ENCODE measurements at regions not wholly inside any gene's neighbourhood (a gene's known extent, or its start where the extent isn't known, plus 50 kb on each side); places are given as distances from the start of the nearest gene placed in this dataset.
A peak's percentile ranks its signal among the peaks of the same experiment; 100 is the strongest.

DNA sequence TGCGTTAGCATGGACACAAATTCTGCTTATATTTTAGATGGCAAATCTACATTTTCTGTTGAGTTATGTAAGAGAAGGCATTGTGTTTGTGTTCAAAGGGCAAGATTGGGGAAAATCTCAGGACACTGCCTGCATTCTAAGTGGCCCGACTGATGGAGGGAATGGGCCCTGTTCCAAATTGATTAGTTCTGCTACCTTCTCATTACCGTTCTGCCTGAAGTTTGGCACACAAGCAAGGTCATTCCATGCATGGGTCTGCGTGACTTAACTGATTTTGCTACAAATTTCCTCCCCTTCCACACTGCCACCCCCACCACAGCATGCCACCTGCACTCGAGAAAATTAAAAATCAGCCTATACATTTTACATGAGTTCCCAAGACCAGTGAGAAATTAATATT, 409.9 kb downstream of the BRINP1 start:
- DNase-seq = no peak
- in situ Hi-C loops (cut with HindIII; ENCODE audit: low pct_ligation_motif_present, low pct_unique_long_range_greater_than_20kb, low sequenced_read_pairs) = no loop called here

DNA sequence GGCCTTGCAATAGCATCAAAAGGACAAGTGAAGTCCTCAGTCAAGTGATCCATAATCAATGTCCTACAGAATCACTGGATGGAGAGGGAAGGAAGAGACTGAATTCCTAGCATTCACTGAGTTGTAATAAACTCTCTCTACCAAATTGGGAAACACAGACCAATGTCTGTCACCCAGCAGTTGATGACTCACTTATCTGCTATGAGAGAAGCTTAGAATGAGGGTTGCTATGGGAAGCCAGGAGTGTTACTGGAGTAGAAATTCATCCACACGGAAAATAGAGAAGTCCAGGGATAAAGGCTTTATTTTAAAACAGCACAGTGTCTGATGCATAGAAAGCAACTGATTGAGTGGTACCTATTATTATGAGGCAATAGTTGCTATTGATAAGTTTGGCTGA, 407.4 kb downstream of the BRINP1 start:
- peak; percentile 95 for DNase-seq
- in situ Hi-C loops (cut with HindIII; ENCODE audit: low pct_ligation_motif_present, low pct_unique_long_range_greater_than_20kb, low sequenced_read_pairs) = no loop called here

DNA sequence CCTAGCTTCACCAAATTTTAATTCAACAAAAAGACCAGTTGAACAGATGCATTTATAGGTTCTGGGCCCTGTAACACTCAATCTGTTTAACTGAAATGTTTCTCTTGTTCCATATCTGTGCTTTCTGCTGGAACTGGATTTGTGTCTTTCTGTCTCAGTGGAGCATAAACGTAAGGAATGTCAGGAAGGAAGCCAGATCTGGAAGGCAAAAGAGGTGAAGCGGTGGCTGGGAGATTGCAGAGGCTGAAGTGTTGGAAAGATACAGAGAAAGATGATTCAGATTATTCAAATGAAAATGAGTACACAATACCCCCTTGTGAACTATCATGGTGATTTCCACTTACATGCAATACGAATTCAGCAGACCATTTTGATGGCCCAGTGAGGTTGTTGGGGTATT, 406.8 kb downstream of the BRINP1 start:
- DNase-seq = peak; percentile 90
- in situ Hi-C loops (cut with HindIII; ENCODE audit: low pct_ligation_motif_present, low pct_unique_long_range_greater_than_20kb, low sequenced_read_pairs) = no loop called here

DNA sequence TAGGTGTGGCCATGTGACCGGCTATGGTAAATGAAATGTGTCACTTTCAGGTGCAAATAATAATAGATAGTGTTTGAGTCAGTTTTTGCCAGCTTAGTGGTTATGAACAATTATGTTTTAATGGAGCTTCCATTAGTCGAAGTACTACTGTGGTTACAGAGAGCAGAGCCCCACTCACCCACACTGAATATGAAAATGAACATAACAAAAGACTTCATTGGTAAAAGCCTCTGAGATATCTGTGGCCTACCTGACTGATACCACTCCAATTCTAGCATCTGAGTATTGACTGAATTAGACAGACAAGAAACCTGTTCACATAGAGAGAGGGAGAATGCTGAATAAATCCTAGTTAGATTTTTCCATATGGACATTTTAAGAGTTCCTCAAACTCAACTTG, 405.6 kb downstream of the BRINP1 start:
- in situ Hi-C loops (cut with HindIII; ENCODE audit: low pct_ligation_motif_present, low pct_unique_long_range_greater_than_20kb, low sequenced_read_pairs) = no loop called here

DNA sequence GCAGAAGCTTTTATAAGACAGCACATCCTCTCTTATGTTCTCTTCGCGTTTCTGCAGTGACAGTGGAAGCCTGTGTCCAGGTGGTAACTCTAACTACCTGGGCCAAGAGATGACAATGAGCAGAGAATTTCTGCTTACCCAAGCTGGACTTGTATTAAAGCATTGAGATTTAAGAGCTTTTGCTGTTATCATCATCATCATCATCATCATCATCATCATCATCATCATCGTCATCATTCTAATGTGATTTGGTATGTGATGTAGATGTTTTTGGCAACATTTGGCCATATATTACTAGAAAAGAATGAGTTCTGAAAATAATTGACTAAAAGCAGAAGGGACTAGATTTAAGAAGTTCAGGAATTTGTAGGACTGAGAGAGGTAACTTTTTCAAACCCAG, 401.3 kb downstream of the BRINP1 start:
- DNase-seq = no peak
- in situ Hi-C loops (cut with HindIII; ENCODE audit: low pct_ligation_motif_present, low pct_unique_long_range_greater_than_20kb, low sequenced_read_pairs) = no loop called here

More for the DNA sequence above, 405.6 kb downstream of the BRINP1 start:
- DNase-seq = no peak

DNA sequence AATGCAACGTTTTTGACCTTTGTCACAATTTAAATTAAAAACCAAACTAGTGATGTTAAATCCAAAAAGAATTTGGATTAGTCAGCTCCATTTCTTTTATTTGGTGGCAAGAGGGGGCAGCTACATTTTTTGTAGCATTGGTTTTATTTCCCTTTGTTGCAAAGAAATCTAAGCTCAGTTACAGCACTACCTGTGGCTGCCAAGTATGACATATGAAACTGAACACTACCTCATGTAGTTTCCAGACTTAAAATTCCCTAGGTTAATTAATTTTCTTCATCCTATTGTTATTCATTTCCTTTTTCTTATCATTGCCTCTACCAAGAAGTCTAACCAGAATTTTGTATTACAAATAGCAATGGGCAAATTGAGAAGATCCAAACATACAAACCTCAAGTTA, 393.5 kb downstream of the BRINP1 start:
- in situ Hi-C loops (cut with HindIII; ENCODE audit: low pct_ligation_motif_present, low pct_unique_long_range_greater_than_20kb, low sequenced_read_pairs) = no loop called here
- no peak for DNase-seq

DNA sequence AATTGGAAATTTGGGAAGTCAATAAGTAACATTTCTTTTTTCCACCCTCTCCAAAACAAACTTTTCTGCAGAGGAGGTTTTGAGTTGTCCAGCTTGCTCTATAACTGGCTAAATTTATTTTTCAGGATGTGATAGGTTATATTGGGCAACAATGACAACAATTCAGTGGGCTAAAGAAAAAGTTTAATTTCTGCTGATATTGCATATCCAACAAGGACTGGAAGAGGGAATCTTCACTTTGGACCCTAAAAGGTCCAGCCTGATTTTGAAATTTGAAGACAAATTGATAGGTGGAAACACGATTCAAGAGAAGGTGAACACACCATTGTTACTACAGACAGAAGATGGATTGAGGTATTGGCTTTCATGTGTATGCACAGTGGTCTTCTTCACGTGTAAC, 393.1 kb downstream of the BRINP1 start:
- no peak for DNase-seq
- in situ Hi-C loops (cut with HindIII; ENCODE audit: low pct_ligation_motif_present, low pct_unique_long_range_greater_than_20kb, low sequenced_read_pairs) = no loop called here

DNA sequence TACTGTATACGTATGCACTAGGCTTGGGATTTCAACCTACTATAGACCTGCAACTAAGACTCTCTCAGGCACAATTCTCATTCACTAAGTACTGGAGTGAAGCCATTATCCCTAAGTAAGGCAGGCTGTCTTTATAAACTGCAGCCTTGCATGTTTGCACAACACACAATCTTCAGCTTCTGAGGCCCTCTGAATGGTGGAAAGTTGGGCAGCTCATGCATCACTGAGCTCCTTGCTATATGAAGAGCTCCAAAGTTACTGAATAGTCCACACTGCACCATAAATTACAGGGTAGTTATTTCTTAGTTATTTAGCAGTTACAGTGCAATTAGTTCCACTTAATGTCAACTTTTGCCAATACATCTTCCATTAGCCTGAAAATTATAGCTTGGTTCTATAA, 384.6 kb downstream of the BRINP1 start:
- in situ Hi-C loops (cut with HindIII; ENCODE audit: low pct_ligation_motif_present, low pct_unique_long_range_greater_than_20kb, low sequenced_read_pairs) = no loop called here
- no peak for DNase-seq

DNA sequence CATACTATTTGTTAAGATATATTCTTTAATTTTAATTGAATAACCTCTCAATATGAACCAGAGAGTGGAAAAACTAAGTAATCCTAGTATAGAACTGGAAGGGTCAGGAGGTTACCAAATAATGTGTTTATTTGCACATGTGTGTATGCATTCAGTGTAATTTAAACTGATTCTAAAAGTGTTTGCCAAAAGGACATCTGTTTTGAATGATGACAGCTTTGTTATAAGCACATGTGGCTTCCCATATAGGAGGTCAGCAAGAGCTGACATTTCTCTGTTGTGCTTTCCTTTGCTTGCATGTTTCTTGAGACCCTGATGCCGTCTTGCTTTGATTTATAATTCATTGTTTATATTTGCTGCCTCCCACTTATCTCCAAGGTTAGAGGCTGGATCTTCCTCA, 383.4 kb downstream of the BRINP1 start:
- in situ Hi-C loops (cut with HindIII; ENCODE audit: low pct_ligation_motif_present, low pct_unique_long_range_greater_than_20kb, low sequenced_read_pairs) = no loop called here

DNA sequence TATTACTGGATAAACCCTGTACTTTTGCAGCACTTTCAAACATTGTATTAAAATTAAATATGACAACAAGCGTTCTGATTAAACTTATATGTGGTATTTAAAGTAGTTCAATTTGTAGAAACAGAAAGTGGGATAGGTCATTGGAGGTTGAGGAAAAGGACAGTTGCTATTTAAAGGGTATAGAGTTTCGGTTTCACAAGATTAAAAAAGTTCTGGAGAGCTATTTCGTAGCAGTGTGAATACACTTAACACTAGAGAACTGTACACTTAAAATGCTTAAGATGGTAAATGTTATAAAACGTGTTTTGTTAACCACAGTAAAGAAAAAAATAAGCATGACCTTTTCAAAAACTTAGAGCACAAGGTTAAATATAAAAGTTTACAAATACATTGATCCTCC, 382.1 kb downstream of the BRINP1 start:
- no peak for DNase-seq
- in situ Hi-C loops (cut with HindIII; ENCODE audit: low pct_ligation_motif_present, low pct_unique_long_range_greater_than_20kb, low sequenced_read_pairs) = no loop called here

More for the DNA sequence above, 383.4 kb downstream of the BRINP1 start:
- DNase-seq = no peak

DNA sequence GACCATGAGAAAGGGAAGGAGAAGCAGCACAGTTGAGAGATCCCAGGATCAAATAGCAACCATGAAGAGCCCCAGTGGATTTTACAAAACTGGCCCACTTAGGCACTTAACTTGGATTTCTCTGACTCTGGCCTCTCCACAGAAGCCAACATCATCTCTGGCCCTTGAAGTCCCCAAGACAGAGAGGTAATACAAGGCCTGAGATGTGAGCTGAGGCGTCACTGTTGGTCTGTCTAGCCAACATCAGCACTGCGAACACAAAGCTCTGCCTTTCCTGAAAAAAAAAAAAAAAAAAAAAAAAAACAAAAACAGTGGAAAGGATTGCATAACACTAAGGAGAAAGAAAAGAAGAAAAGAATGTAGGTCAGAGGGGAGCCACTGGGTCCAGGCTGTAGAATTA, 378.3 kb downstream of the BRINP1 start:
- in situ Hi-C loops (cut with HindIII; ENCODE audit: low pct_ligation_motif_present, low pct_unique_long_range_greater_than_20kb, low sequenced_read_pairs) = no loop called here
- DNase-seq = no peak

DNA sequence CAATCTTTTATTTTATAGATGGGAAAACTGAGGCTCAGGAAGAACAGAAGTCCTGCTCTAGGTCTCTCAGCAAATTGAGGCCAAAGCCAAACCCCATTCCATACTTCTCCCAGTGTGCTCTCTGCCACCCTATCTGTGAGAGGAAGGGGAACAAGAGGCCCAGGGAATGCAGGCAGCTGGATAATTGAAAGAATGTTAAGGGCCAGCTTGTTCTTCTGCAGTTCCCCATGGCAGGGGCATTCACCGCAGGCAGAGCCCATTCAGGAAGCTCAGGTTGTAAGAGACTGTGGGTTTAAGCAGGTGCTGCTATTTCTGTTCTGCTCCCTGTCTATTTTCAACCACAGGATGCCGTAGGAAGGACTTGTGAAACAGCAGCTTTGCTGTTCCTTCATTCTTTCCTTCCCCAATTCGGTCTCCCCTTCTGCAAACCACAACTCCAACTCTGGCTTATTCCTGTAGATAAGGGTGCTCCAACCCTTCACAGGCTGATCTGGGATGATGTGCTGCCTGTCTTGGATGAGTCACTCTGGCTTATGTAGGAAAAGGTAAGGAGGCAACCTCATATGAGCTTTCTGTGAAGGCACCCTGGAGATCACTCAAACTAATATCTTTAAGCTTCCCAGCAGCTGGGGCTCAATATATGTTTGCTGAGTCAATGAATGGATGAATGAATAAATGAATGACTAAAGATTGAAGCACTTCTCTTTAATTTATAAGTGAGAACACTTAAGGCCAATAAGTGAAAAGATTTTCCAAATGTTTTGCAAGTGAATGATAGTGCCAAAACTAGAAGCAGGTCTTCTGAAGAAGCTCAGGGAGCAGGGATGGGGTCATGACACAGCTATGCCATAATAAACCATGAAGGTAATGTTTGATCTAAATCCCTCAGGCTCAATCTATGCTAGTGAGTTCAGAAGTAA, 377.6 kb downstream of the BRINP1 start:
- no peak for DNase-seq
- in situ Hi-C loops (cut with HindIII; ENCODE audit: low pct_ligation_motif_present, low pct_unique_long_range_greater_than_20kb, low sequenced_read_pairs) = no loop called here

DNA sequence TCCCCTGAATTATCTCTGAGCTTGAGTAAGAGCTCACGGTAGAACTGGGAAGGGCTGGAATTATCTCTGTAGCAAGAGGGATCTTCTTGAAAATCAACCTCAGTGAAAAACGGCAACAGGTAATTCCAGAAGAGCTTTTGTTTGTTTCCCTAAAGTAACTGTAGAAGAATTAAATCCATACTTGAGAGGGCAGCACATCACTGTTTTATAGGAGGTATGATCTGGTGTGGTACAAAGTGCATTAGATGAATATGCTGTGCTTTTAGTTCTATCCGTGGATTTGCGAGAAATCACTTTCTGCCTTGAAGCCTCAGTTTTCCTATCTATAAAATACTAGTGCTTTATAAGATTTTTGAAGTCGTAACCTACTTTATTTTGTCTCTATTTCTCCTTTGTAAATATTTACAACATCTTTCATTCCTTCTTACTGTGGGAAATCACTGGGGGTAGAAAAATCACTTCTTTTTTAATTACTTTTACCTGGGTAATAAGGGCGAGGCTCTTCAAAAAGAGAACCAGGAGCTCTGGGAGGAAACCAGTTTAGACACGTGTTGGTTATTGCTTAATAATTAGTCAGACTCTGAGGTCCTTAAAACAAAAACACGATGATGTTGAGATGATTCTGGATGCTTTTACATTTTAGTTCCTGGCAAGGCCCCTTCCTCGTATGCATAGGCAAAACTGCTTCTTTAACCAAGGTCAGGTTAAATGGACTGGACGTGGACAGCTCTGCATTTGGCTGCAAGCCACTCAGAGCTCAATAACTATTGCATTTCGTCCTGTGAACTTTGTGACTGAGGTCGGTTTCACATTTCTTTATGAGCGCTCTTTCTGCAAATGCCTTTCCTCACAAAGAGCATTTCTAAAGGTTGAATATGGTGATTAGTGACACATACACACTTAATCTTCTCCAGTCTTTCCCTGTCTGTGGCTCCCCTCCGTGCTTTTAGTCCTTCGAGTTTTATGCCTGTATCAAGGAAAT, 376.1 kb downstream of the BRINP1 start:
- in situ Hi-C loops (cut with HindIII; ENCODE audit: low pct_ligation_motif_present, low pct_unique_long_range_greater_than_20kb, low sequenced_read_pairs) = no loop called here
- DNase-seq = no peak

DNA sequence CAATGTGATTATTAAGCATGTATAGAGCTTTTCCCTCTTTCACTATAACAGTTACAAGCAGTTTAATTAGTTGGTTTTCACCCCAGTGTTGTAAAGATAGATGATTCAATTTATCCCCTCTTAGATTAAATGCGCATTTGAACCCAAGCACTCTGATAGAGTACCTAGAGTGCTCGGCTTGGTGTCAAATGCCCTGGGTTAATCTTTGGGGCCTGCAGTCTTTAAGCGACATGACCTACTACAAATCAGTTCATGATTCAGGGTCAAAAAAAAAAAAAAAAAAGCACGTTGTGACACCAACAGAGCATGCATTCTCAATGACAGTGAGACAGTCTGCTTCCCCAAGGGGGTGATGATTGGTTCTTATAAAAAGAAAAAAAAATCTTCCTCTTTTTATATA, 375.3 kb downstream of the BRINP1 start:
- in situ Hi-C loops (cut with HindIII; ENCODE audit: low pct_ligation_motif_present, low pct_unique_long_range_greater_than_20kb, low sequenced_read_pairs) = no loop called here

DNA sequence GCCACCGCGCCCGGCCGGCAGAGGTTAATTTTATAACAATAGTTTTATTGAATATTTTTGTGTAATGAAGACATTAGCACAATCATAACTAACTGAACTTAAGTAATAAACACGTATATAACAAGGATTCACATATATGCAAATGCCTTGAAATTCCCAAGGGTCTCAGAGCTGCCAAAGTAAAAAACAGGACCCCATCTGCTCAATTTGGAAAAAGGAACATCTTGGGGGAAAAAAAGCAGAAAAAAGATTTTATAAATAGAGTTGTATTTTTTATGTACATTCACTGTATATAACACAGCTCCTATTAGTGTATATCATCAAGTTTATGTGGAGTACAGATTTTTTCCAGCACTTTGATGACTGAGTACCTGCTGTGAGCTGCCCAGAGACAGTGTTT, 366.7 kb downstream of the BRINP1 start:
- no peak for DNase-seq
- in situ Hi-C loops (cut with HindIII; ENCODE audit: low pct_ligation_motif_present, low pct_unique_long_range_greater_than_20kb, low sequenced_read_pairs) = no loop called here

More for the DNA sequence above, 375.3 kb downstream of the BRINP1 start:
- DNase-seq = no peak

DNA sequence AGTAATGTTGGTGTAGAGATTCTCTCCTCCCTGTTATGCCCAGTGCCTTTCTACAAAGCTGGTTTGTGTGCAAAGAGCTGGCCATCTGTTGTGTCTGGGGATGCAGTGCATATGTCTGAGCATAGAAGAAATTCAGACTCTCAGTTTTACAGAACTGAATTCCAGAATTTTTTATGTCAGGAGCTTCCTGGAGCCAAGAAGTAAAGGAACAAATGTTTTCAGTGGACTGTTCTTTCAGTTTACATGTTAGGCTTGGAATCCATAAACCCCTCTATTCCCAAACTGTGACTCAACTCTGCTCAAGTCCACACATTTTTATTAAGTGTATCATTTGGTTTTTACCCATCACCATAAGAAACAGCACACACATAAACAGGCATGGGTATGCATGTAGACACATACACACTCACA, 366.0 kb downstream of the BRINP1 start:
- in situ Hi-C loops (cut with HindIII; ENCODE audit: low pct_ligation_motif_present, low pct_unique_long_range_greater_than_20kb, low sequenced_read_pairs) = no loop called here
- DNase-seq = peak; percentile 50

DNA sequence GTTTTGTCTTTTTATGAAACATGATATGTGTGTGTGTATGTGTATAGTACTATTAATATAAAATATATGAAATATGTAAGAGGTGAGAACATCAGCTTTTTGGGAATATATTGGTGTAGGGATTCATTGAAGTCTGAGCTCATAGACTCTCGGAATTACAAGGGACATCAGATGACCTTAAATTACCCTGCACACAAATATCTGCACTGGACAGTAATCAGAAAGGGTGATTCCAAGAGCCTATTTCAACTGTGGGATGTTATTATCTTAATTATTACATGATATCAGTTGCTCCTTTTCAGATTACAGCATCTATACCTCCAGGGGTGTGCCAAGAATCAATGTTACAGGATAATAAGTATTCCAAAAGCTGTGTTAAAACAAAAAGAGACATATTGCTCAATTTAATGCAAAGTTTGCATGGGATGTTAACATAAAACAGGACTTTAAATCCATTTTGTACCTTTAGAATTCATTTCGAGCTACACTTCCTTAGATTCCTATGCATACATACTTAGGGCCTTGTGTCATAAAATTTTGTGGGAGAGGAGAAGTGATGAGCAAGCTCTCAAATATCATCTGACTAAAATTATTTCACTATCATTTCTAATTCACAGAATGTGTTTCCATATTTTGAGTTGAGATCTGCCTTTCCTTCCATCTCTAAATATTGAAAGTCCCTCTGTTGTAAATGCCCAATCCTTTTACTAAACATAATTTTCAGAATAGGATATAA, 365.2 kb downstream of the BRINP1 start:
- DNase-seq = peak; percentile 81
- in situ Hi-C loops (cut with HindIII; ENCODE audit: low pct_ligation_motif_present, low pct_unique_long_range_greater_than_20kb, low sequenced_read_pairs) = no loop called here

DNA sequence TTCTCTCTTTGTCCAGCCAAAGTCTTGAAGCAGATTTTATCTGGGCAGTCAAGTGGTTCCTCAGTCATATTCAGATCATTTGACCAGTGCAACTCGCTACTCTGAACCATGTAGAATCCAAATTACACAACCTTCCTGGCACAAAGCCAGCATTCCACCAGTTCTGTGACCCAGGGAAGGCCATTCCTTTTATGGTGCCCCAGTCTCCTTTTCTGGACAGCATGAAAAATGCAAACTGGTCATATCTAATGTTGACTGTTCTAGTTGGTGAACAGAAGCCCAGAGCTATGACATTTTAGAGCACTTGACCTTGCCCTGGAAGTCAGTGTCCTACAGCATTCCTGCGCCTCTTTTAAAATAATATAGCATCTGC, 364.6 kb downstream of the BRINP1 start:
- DNase-seq = peak; percentile 99
- in situ Hi-C loops (cut with HindIII; ENCODE audit: low pct_ligation_motif_present, low pct_unique_long_range_greater_than_20kb, low sequenced_read_pairs) = no loop called here

DNA sequence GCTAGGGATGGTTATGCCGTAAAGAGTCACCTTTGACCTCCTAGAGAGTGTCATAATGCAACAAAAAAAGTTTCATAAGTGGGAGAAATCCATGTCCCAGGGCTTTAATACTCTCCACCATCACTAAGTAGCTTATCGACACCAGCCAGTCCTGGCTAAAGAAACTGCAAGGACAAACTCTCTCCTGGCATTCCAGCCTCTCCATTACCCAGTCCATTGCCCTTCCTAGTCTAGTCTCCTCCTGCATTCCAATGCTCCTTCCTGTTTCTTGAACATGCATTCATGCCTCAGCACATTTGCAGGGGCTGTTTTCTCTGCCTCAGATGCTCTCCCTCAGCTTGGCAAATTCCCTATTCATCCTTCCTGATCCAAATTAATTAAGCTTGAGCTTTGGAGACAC, 364.1 kb downstream of the BRINP1 start:
- DNase-seq = peak; percentile 84
- in situ Hi-C loops (cut with HindIII; ENCODE audit: low pct_ligation_motif_present, low pct_unique_long_range_greater_than_20kb, low sequenced_read_pairs) = no loop called here
